ENCODE measurements at regions not wholly inside any gene's neighbourhood (a gene's known extent, or its start where the extent isn't known, plus 50 kb on each side); places are given as distances from the start of the nearest gene placed in this dataset.

DNA sequence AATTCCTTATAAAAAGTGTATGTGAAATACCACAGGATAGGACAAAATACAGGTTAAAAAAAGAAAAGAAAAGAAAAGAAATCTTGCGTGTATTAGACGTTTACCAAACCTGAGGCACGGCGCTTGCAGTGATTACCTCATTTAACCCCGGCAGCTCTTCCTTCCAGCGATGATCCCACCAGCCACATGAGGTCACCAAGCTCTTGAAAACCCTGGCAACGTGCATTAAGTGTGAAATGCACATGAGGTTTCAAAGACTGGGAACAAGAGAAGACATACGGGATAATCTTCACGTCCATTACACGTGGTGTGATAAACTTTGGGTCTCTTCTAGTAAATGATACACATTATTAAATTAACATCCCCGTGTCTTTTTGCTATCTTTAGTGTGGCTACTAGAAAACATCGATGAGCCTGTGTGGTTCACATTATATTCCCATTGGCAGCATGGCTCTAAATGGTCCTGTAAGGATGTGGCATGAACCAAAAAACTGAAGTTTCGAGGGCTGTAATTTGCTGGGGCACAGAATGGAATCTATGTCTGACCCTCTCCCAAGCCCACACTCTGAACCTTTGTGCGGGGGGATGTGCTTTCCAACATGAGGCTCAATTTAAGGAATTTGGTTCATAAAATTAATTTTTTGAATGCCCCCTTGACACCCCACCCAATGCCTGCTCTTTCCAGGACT is 59.2 kb upstream of the THBS2 start:
- Histone ChIP-seq H3K4me1 (ENCODE audit: control insufficient read depth in 2 of 3, insufficient read depth in 2 of 3, low read depth in 1 of 3, low read length in 3 of 3) (no peaks in the 10 kb centered on the region), H3K27ac (ENCODE audit: low read depth in 2 of 2, low read length in 2 of 2) (no peak overlapping the region), H3K27me3 (ENCODE audit: control insufficient read depth, insufficient read depth, low read length) (no peaks in the 10 kb centered on the region), H3K4me3 (ENCODE audit: low read length in 3 of 3) (no peak overlapping the region), H3K9ac (ENCODE audit: low read length in 3 of 3) (no peak overlapping the region), H3K36me3 (ENCODE audit: control insufficient read depth in 2 of 3, insufficient read depth in 3 of 3, low read length in 3 of 3) (no peaks in the 10 kb centered on the region), H3K9me3 (ENCODE audit: control insufficient read depth in 2 of 3, insufficient read depth in 1 of 3, low read length in 3 of 3) (no peaks in the 10 kb centered on the region)
- FAIRE-seq = no peak
- DNase-seq = no peak
- intact Hi-C loops (cut with DNase I) = no loop called here
- TF ChIP-seq, protein P1, sequence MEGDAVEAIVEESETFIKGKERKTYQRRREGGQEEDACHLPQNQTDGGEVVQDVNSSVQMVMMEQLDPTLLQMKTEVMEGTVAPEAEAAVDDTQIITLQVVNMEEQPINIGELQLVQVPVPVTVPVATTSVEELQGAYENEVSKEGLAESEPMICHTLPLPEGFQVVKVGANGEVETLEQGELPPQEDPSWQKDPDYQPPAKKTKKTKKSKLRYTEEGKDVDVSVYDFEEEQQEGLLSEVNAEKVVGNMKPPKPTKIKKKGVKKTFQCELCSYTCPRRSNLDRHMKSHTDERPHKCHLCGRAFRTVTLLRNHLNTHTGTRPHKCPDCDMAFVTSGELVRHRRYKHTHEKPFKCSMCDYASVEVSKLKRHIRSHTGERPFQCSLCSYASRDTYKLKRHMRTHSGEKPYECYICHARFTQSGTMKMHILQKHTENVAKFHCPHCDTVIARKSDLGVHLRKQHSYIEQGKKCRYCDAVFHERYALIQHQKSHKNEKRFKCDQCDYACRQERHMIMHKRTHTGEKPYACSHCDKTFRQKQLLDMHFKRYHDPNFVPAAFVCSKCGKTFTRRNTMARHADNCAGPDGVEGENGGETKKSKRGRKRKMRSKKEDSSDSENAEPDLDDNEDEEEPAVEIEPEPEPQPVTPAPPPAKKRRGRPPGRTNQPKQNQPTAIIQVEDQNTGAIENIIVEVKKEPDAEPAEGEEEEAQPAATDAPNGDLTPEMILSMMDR (IDR thresholded peaks at IDR 0.05; ENCODE audit: borderline replicate concordance, extremely low read depth, insufficient read depth) = no peak

DNA sequence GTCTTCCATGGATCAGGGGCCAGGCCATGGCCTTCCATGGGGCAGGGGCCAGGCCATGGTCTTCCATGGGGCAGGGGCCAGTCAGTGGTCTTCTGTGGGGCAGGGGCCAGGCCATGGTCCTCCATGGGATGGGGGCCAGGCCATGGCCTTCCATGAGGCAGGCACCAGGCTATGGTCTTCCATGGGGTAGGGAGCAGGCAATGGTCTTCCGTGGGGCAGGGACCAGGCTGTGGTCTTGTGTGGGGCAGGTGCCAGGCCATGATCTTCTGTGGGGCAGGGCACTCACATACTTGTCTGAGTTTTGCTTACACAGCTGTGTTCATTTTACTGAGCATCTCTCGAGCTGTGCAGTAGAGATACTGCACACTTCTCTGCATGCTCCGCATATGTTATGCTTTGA is 57.3 kb upstream of the THBS2 start:
- H3K27me3 ChIP-seq (ENCODE audit: control insufficient read depth, insufficient read depth, low read length) = no peaks in the 10 kb centered on the region
- H3K27ac ChIP-seq (ENCODE audit: low read depth in 2 of 2, low read length in 2 of 2) = no peak overlapping the region
- no peaks in the 10 kb centered on the region for H3K36me3 ChIP-seq (ENCODE audit: control insufficient read depth in 2 of 3, insufficient read depth in 3 of 3, low read length in 3 of 3)
- DNase-seq (no peak), FAIRE-seq (no peak)
- no peak overlapping the region for H3K4me3 ChIP-seq (ENCODE audit: low read length in 3 of 3)
- intact Hi-C loops (cut with DNase I) = no loop called here
- H3K9me3 ChIP-seq (ENCODE audit: control insufficient read depth in 2 of 3, insufficient read depth in 1 of 3, low read length in 3 of 3) = peaks cover 0 to 5% (median 0%) of the 10 kb centered on the region in 3 donors
- H3K9ac ChIP-seq (ENCODE audit: low read length in 3 of 3) = no peak overlapping the region
- no peaks in the 10 kb centered on the region for H3K4me1 ChIP-seq (ENCODE audit: control insufficient read depth in 2 of 3, insufficient read depth in 2 of 3, low read depth in 1 of 3, low read length in 3 of 3)
- TF ChIP-seq, protein P1 (IDR thresholded peaks at IDR 0.05; ENCODE audit: borderline replicate concordance, extremely low read depth, insufficient read depth) = no peak

Data from kidney (tissue), 13 donors.